Caco-2 (cell line): ENCODE measurements at regions not wholly inside any gene's neighbourhood (a gene's known extent, or its start where the extent isn't known, plus 50 kb on each side); places are given as distances from the start of the nearest gene placed in this dataset.

Experiments used
- BruUV-seq: library from RNA; stranded (reverse); fragments of 400-500 nt; replicated peaks from 2 replicates; lab custom pipeline; 2021; lab: Mats Ljungman, UMichigan
- CTCF ChIA-PET: fragments of 300-600 bp; sonication (Branson Sonifier 250); formaldehyde crosslinking; loops from one replicate; lab custom pipeline; 2022; ENCODE audit warnings: antibody characterized with exemption; lab: Charles Lee
- POLR2A ChIA-PET: fragments of 300-600 bp; sonication (Branson Sonifier 250); formaldehyde crosslinking; loops from one replicate; lab custom pipeline; 2022; ENCODE audit warnings: antibody characterized with exemption; lab: Charles Lee
- DNase-seq, 2 experiments: peaks; one replicate each; pipeline versions ENCODE4 v3.0.0 to v3.0.0-alpha.2; 2020 to 2022
- H3K27me3 ChIP-seq: replicated peaks from 2 replicates; pipeline ENCODE4 v1.6.0; 2011; ENCODE audit warnings: low read length; ENCODE audit not compliant: control insufficient read depth, insufficient read depth
- H3K36me3 ChIP-seq: 2 replicates; pipeline ENCODE4 v1.5.1; 2011; ENCODE audit warnings: low read length; ENCODE audit not compliant: control insufficient read depth, insufficient read depth
- H3K4me1 ChIP-seq: fragments of 250-450 bp; sonication (Bioruptor Pico); 2 replicates; pipeline ENCODE4 v1.5.1; 2020; ENCODE audit warnings: mild to moderate bottlenecking
- H3K4me3 ChIP-seq: 2 replicates; pipeline ENCODE4 v1.5.1; 2011; ENCODE audit warnings: low read depth, mild to moderate bottlenecking, control low read depth, low read length
- H3K9me3 ChIP-seq: fragments of 250-450 bp; sonication (Bioruptor Pico); 2 replicates; pipeline ENCODE4 v1.5.1; 2020; ENCODE audit warnings: mild to moderate bottlenecking, moderate library complexity
- H3K27ac Mint-ChIP-seq: one replicate; pipeline ENCODE4 v1.8.0; 2022; ENCODE audit warnings: mixed read lengths; ENCODE audit not compliant: unreplicated experiment
- H3K27me3 Mint-ChIP-seq: one replicate; pipeline ENCODE4 v1.8.0; 2022; ENCODE audit warnings: mixed read lengths; ENCODE audit not compliant: insufficient read depth, unreplicated experiment
- H3K36me3 Mint-ChIP-seq: one replicate; pipeline ENCODE4 v1.8.0; 2022; ENCODE audit warnings: mild to moderate bottlenecking, mixed read lengths; ENCODE audit not compliant: insufficient read depth, unreplicated experiment
- H3K4me1 Mint-ChIP-seq: one replicate; pipeline ENCODE4 v1.8.0; 2022; ENCODE audit warnings: low read depth, mixed read lengths; ENCODE audit not compliant: unreplicated experiment
- H3K4me3 Mint-ChIP-seq: one replicate; pipeline ENCODE4 v1.8.0; 2022; ENCODE audit warnings: mild to moderate bottlenecking, moderate library complexity, mixed read lengths; ENCODE audit not compliant: unreplicated experiment
- H3K9me3 Mint-ChIP-seq: one replicate; pipeline ENCODE4 v1.8.0; 2022; ENCODE audit warnings: mixed read lengths; ENCODE audit not compliant: unreplicated experiment
- CTCF ChIP-seq, 2 experiments: fragments of 200-600 bp in 1 of 2; IDR thresholded peaks; 1 replicate in 1 of 2; 2 replicates in 1 of 2; pipeline versions ENCODE4 v1.5.1 to v1.8.0; 2011 to 2022; ENCODE audit warnings: antibody characterized with exemption in 1 of 2, control low read depth in 1 of 2, inconsistent platforms in 1 of 2, low read depth in 1 of 2, low read length in 1 of 2, mild to moderate bottlenecking in 1 of 2, moderate library complexity in 1 of 2; ENCODE audit not compliant: insufficient read depth in 1 of 2, severe bottlenecking in 1 of 2, unreplicated experiment in 1 of 2
- intact Hi-C: fragments of 100-400 bp; cut with micrococcal nuclease; formaldehyde crosslinking; loops from one replicate; pipeline ENCODE4 v1.10.0; 2022; ENCODE audit not compliant: unreplicated experiment

- intact Hi-C loops, result no loop called here
- Mint-ChIP-seq H3K27me3 (no peaks in the 10 kb centered on the region), H3K27ac (no peak overlapping the region), H3K9me3 (no peaks in the 10 kb centered on the region), H3K36me3 (no peaks in the 10 kb centered on the region), H3K4me1 (no peaks in the 10 kb centered on the region), H3K4me3 (no peak overlapping the region)
- DNase-seq, result no peak
- no peak for TF ChIP-seq CTCF (IDR thresholded peaks at IDR 0.05; ENCODE audit: insufficient read depth in 1 of 2, low read depth in 1 of 2, low read length in 1 of 2, severe bottlenecking in 1 of 2, unreplicated experiment in 1 of 2)
- CTCF ChIA-PET, result no interaction called here
- no peaks in the 10 kb centered on the region for H3K9me3 ChIP-seq
- H3K27me3 ChIP-seq, result no peaks in the 10 kb centered on the region
- no peaks in the 10 kb centered on the region for H3K36me3 ChIP-seq
- no TSS peak for BruUV-seq
- H3K4me3 ChIP-seq, result no peak overlapping the region
- POLR2A ChIA-PET, result no interaction called here
- H3K4me1 ChIP-seq, result no peaks in the 10 kb centered on the region
Measured at GRCh38 chr5:82991059-82991458, 86.1 kb downstream of the TMEM167A start.

- no peaks in the 10 kb centered on the region for H3K27me3 ChIP-seq
- Mint-ChIP-seq H3K4me1 (no peaks in the 10 kb centered on the region), H3K27ac (no peak overlapping the region), H3K36me3 (no peaks in the 10 kb centered on the region), H3K9me3 (no peaks in the 10 kb centered on the region), H3K27me3 (no peaks in the 10 kb centered on the region), H3K4me3 (no peak overlapping the region)
- CTCF ChIA-PET, result no interaction called here
- intact Hi-C loops, result no loop called here
- no peaks in the 10 kb centered on the region for H3K9me3 ChIP-seq
- BruUV-seq, result no TSS peak
- H3K36me3 ChIP-seq, result no peaks in the 10 kb centered on the region
- no peak overlapping the region for H3K4me3 ChIP-seq
- POLR2A ChIA-PET, result interaction anchor here (1.2 kb wide), 1 partner anchor 90 kb away, joined by 3 read pairs; the partner anchor contains the start of gene XRCC4
- no peak for DNase-seq
- no peak for TF ChIP-seq CTCF (IDR thresholded peaks at IDR 0.05; ENCODE audit: insufficient read depth in 1 of 2, low read depth in 1 of 2, low read length in 1 of 2, severe bottlenecking in 1 of 2, unreplicated experiment in 1 of 2)
- no peaks in the 10 kb centered on the region for H3K4me1 ChIP-seq
Measured at GRCh38 chr5:82987188-82987587, 90.0 kb downstream of the TMEM167A start.

- no TSS peak for BruUV-seq
- ChIA-PET POLR2A (interaction anchor here (1.2 kb wide), 1 partner anchor 91 kb away, joined by 3 read pairs; the partner anchor contains the start of gene XRCC4), CTCF (no interaction called here)
- DNase-seq, result no peak
- no peaks in the 10 kb centered on the region for H3K27me3 Mint-ChIP-seq
- Histone ChIP-seq H3K4me3 (no peak overlapping the region), H3K27me3 (no peaks in the 10 kb centered on the region), H3K9me3 (no peaks in the 10 kb centered on the region), H3K4me1 (no peaks in the 10 kb centered on the region), H3K36me3 (no peaks in the 10 kb centered on the region)
- no peak for TF ChIP-seq CTCF (IDR thresholded peaks at IDR 0.05; ENCODE audit: insufficient read depth in 1 of 2, low read depth in 1 of 2, low read length in 1 of 2, severe bottlenecking in 1 of 2, unreplicated experiment in 1 of 2)
- H3K4me1 Mint-ChIP-seq, result no peaks in the 10 kb centered on the region
- intact Hi-C loops, result no loop called here
- H3K4me3 Mint-ChIP-seq, result no peak overlapping the region
- no peaks in the 10 kb centered on the region for H3K36me3 Mint-ChIP-seq
- no peak overlapping the region for H3K27ac Mint-ChIP-seq
- H3K9me3 Mint-ChIP-seq, result no peaks in the 10 kb centered on the region
Measured at GRCh38 chr5:82986404-82986803, 90.8 kb downstream of the TMEM167A start.
